ENCODE measurements at regions not wholly inside any gene's neighbourhood (a gene's known extent, or its start where the extent isn't known, plus 50 kb on each side); places are given as distances from the start of the nearest gene placed in this dataset.

GRCh38 chr1:79543394-79543793 lies 536.9 kb upstream of the ADGRL4 start:
- no peak overlapping the region for H3K27ac ChIP-seq
- TF ChIP-seq POLR2AphosphoS5 (IDR thresholded peaks at IDR 0.05): no peak
- TF ChIP-seq CTCF (IDR thresholded peaks at IDR 0.05): no peak
- no peak for TF ChIP-seq POLR2A (IDR thresholded peaks at IDR 0.05)
- H3K36me3 ChIP-seq: no peaks in the 10 kb centered on the region
- intact Hi-C loops (cut with DNase I; ENCODE audit: low total_unique reads): no loop called here
- DNase-seq (ENCODE audit: low spot score in 2 of 2): no peak
- H3K9me3 ChIP-seq: no peaks in the 10 kb centered on the region
- H3K4me3 ChIP-seq: no peak overlapping the region
- H3K27me3 ChIP-seq: no peaks in the 10 kb centered on the region
- no peaks in the 10 kb centered on the region for H3K4me1 ChIP-seq

GRCh38 chr1:79539001-79539400 lies 532.5 kb upstream of the ADGRL4 start:
- DNase-seq (ENCODE audit: low spot score in 2 of 2): no peak
- TF ChIP-seq CTCF (IDR thresholded peaks at IDR 0.05) (no peak), POLR2A (IDR thresholded peaks at IDR 0.05) (no peak), POLR2AphosphoS5 (IDR thresholded peaks at IDR 0.05) (no peak)
- Histone ChIP-seq H3K9me3 (no peaks in the 10 kb centered on the region), H3K27ac (no peak overlapping the region), H3K27me3 (no peaks in the 10 kb centered on the region), H3K4me3 (no peak overlapping the region), H3K36me3 (no peaks in the 10 kb centered on the region), H3K4me1 (no peaks in the 10 kb centered on the region)
- intact Hi-C loops (cut with DNase I; ENCODE audit: low total_unique reads): loop anchor here (5.0 kb wide), 1 partner anchor 423 kb away; no protein-coding TSS in a partner anchor

- Histone ChIP-seq H3K27me3 (no peaks in the 10 kb centered on the region), H3K9me3 (no peaks in the 10 kb centered on the region)
- DNase-seq (ENCODE audit: low spot score in 2 of 2): no peak
Measured at GRCh38 chr1:79532555-79532954, 526.0 kb upstream of the ADGRL4 start.

GRCh38 chr1:79531790-79532189 lies 525.3 kb upstream of the ADGRL4 start:
- no peak for DNase-seq (ENCODE audit: low spot score in 2 of 2)
- no peak overlapping the region for H3K27ac ChIP-seq
- H3K27me3 ChIP-seq: no peaks in the 10 kb centered on the region
- H3K4me3 ChIP-seq: no peak overlapping the region
- H3K4me1 ChIP-seq: no peaks in the 10 kb centered on the region
- TF ChIP-seq POLR2A (IDR thresholded peaks at IDR 0.05) (no peak), CTCF (IDR thresholded peaks at IDR 0.05) (no peak), POLR2AphosphoS5 (IDR thresholded peaks at IDR 0.05) (no peak)
- no peaks in the 10 kb centered on the region for H3K36me3 ChIP-seq
- intact Hi-C loops (cut with DNase I; ENCODE audit: low total_unique reads): no loop called here
- no peaks in the 10 kb centered on the region for H3K9me3 ChIP-seq

More at GRCh38 chr1:79532555-79532954, 526.0 kb upstream of the ADGRL4 start:
- no peak overlapping the region for H3K27ac ChIP-seq
- no peak overlapping the region for H3K4me3 ChIP-seq
- no peaks in the 10 kb centered on the region for H3K4me1 ChIP-seq
- no peak for TF ChIP-seq CTCF (IDR thresholded peaks at IDR 0.05)
- no peak for TF ChIP-seq POLR2A (IDR thresholded peaks at IDR 0.05)
- TF ChIP-seq POLR2AphosphoS5 (IDR thresholded peaks at IDR 0.05): no peak
- intact Hi-C loops (cut with DNase I; ENCODE audit: low total_unique reads): no loop called here
- H3K36me3 ChIP-seq: no peaks in the 10 kb centered on the region

GRCh38 chr1:79530476-79530875 lies 523.9 kb upstream of the ADGRL4 start:
- TF ChIP-seq POLR2A (IDR thresholded peaks at IDR 0.05) (no peak), CTCF (IDR thresholded peaks at IDR 0.05) (no peak), POLR2AphosphoS5 (IDR thresholded peaks at IDR 0.05) (no peak)
- intact Hi-C loops (cut with DNase I; ENCODE audit: low total_unique reads): no loop called here
- no peaks in the 10 kb centered on the region for H3K9me3 ChIP-seq
- no peak overlapping the region for H3K4me3 ChIP-seq
- no peaks in the 10 kb centered on the region for H3K36me3 ChIP-seq
- H3K4me1 ChIP-seq: no peaks in the 10 kb centered on the region
- DNase-seq (ENCODE audit: low spot score in 2 of 2): no peak
- no peak overlapping the region for H3K27ac ChIP-seq
- no peaks in the 10 kb centered on the region for H3K27me3 ChIP-seq

Measured in breast epithelium (tissue), 4 donors.